ENCODE measurements at regions not wholly inside any gene's neighbourhood (a gene's known extent, or its start where the extent isn't known, plus 50 kb on each side); places are given as distances from the start of the nearest gene placed in this dataset.
"Not testable (repeated sequence)": the region's sequence is repeated elsewhere in the genome, so short reads cannot be mapped to it uniquely, and the experiment has no call there.

DNA sequence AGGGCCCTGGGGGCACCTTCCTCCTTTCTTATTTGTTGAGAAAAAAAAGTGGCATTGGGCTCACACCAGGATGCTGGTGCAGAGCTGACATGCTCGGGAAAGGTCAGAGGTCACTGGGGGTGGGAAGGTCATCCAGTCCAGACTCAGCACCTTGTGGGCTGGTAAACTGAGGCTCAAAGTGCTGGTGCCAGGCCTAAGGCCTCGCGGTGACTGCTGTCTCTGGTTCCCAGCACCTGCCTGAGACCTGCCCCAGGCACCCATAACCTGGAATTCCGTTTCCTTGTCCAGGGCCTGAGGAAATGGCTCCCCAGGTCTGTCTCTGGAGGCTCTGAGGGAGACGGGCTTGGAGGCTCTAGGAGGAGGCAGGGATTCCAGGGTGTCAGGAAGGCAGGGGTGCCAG lies 521.0 kb downstream of the GOLGA6L6 start:
- TF ChIP-seq, protein P1, sequence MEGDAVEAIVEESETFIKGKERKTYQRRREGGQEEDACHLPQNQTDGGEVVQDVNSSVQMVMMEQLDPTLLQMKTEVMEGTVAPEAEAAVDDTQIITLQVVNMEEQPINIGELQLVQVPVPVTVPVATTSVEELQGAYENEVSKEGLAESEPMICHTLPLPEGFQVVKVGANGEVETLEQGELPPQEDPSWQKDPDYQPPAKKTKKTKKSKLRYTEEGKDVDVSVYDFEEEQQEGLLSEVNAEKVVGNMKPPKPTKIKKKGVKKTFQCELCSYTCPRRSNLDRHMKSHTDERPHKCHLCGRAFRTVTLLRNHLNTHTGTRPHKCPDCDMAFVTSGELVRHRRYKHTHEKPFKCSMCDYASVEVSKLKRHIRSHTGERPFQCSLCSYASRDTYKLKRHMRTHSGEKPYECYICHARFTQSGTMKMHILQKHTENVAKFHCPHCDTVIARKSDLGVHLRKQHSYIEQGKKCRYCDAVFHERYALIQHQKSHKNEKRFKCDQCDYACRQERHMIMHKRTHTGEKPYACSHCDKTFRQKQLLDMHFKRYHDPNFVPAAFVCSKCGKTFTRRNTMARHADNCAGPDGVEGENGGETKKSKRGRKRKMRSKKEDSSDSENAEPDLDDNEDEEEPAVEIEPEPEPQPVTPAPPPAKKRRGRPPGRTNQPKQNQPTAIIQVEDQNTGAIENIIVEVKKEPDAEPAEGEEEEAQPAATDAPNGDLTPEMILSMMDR (IDR thresholded peaks at IDR 0.05) = not testable (repeated sequence)
- not testable (repeated sequence) for TF ChIP-seq POLR2A (IDR thresholded peaks at IDR 0.05)
